GM19467 (cell line): ENCODE measurements at regions not wholly inside any gene's neighbourhood (a gene's known extent, or its start where the extent isn't known, plus 50 kb on each side); places are given as distances from the start of the nearest gene placed in this dataset.
"Not testable (repeated sequence)": the region's sequence is repeated elsewhere in the genome, so short reads cannot be mapped to it uniquely, and the experiment has no call there.

Experiments used
- ATAC-seq: cut with Tn5 transposase; IDR thresholded peaks from one replicate; pipeline ENCODE4 v1.9.1; 2021; ENCODE audit warnings: mild to moderate bottlenecking, moderate library complexity; ENCODE audit not compliant: unreplicated experiment

- ATAC-seq, result no peak
Measured at GRCh38 chr1:213702703-213703102, 285.1 kb upstream of the PROX1 start.

DNA sequence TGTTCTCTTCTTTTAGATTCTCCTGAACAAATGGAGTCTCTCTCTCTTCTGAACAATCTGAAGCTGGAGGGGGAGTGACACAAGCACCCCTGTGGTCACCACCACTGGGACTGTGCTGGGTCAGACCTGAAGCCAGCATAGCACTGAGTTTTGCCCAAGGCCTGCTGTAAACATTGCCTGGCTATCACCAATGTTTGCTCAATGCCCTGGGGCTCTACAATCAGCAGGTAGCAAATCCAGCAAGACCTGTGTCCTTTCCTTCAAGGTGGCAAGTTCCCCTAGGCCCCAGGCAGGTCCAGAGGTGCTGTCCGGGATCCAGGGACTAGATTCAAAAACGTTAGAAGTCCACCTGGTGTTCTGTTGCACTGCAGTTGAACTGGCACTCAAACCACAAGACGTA lies 282.8 kb upstream of the PROX1 start:
- no peak for ATAC-seq

GRCh38 chr1:213711833-213712490 lies 275.8 kb upstream of the PROX1 start:
- ATAC-seq, result not testable (repeated sequence)

GRCh38 chr1:213714645-213715044 lies 273.1 kb upstream of the PROX1 start:
- ATAC-seq, result no peak

DNA sequence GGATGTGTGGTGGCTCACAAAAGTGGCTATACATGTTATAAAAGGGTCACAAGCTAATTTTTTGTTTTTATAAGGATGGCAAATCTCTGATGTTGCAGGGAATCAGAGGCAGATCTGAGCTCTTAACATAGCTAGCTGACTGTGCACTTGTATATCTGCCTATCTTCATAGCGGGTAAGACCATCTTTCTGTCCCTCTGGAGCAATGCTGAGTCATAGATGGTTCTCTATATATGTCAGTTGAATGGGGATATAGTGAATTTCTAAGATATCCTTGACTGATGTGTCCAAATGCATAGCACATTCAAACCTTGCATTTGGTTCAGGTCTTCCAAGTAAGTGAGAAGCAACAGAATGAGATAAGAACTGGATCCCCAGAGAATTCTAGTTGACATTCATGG lies 272.6 kb upstream of the PROX1 start:
- ATAC-seq, result no peak

DNA sequence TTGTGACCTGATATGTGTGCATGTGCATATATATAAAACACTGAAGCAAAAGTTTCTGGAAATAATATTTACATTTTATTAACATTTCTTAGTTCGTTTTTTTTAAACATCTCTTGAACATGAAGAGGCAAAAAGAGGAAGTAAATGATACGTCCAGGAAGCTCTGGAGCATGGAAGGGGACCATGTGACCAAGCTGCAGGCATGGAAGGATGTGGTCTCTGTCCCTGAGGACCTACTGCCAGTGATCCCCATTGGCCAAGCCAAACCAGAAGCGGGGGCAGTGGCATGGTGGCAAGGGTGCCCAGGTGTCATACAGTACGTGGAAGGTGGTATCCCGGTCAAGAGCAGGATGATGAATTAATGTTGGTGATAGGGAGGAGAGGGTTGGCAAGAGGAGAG lies 268.3 kb upstream of the PROX1 start:
- no peak for ATAC-seq

DNA sequence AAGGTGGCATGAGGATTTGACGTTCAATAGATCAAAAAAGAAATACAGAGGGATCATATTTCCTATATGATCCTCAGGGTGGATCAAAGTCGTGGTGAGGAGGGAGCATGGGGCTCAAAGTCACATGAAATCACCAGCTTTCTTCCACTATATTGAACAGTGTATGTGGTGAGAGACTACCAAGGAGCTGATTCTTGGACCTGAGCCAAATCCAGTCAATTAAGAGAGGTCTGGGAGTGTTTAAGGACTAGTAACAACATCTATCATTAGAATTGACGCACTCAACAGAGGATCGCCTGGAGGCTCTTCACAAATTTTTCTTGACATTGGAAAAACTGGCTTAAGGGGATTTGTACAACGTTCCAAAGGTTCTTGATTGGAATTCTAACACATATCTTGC lies 267.7 kb upstream of the PROX1 start:
- no peak for ATAC-seq

DNA sequence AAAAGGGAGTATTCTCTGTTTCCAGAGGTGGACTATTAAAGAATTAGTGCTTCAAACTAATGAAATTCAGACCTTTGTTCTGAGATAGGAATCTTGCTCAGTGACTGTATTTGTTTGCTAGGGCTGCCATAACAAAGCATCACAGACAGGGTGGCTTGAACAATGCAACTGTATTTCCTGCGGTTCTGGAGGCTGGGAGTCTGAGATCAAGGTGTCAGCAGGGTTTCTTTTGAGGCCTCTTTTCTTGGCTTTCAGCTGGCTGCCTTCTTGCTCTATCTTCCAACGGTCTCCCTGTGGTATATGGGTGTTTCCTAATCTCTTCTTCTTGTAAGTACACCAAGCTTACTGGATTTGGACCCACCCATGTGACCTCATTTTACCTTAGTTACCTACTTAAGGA lies 264.6 kb upstream of the PROX1 start:
- no peak for ATAC-seq

- no peak for ATAC-seq
Measured at GRCh38 chr1:213724640-213725536, 262.9 kb upstream of the PROX1 start.

- ATAC-seq, result no peak
Measured at GRCh38 chr1:213727853-213728592, 259.8 kb upstream of the PROX1 start.

GRCh38 chr1:213728593-213729536 lies 258.9 kb upstream of the PROX1 start:
- no peak for ATAC-seq

- no peak for ATAC-seq
Measured at GRCh38 chr1:213733705-213734104, 254.1 kb upstream of the PROX1 start.

DNA sequence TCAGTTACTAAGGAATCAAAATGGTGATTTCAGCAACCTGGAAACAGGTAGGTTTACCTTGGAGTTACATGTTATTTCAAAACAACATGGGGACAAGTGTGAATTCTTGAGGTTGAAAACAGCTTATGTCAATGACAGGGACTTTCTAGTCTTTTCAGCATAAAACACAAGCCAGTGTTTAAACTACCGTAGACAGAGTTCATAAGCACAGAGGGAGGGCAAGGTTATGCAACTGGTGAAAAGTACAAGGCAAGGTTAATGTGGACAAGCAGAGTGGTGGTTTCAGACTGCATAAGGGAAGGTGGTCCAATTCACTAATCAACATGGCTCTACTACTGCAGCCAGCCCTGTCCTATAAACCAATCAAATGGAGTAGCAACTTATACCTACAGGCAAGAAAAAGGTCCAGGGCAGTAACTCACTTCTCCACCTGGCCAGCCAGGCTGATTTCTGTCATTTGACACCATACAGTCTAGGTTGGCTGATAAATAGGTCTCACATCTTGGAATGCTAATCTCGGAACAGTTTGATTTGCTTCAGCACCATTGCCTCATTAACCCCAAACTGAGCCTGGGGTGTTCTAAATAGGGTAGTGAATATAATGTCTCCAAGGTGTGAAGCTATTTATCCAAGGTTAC lies 250.3 kb upstream of the PROX1 start:
- ATAC-seq, result no peak

GRCh38 chr1:213738658-213739057 lies 249.1 kb upstream of the PROX1 start:
- no peak for ATAC-seq

GRCh38 chr1:213742992-213743391 lies 244.8 kb upstream of the PROX1 start:
- ATAC-seq, result no peak

DNA sequence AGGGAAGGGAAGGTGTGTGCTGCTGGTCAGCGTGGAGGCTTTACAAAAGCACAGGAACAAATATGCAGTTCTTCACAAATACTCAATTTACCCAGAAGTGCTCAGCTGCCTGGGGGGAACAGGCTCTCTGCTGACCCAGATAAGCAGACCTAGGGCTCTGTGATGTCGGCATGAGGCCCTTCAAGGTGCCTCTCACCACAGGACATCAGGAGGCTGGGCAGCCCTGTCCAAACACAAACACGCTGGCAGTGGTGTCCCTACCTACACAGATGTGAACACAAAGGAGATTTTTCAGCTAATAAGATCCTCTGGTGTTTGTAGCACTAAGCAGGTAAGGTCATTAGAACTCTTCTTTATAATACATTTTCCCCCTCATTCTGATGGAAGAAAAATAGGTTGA lies 243.0 kb upstream of the PROX1 start:
- ATAC-seq, result no peak

DNA sequence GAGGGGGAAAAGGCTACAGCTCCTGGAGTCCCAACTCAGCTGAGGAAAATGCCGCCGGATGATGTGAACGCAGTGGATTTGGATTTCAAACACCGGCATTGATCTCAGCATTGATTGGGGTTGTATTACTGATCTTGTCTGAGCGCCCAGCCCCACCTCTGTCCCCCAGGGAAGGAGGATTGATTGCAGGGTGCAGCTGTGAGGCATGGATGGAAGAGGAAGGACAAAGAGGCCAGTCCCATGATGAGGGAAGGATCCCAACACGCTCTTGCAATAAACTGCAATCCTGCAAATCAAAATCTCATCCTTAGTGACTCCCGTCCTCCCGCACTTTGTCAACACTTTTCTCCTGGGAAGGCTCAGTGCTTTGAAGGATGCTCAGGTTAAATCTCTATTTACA lies 242.3 kb upstream of the PROX1 start:
- no peak for ATAC-seq

DNA sequence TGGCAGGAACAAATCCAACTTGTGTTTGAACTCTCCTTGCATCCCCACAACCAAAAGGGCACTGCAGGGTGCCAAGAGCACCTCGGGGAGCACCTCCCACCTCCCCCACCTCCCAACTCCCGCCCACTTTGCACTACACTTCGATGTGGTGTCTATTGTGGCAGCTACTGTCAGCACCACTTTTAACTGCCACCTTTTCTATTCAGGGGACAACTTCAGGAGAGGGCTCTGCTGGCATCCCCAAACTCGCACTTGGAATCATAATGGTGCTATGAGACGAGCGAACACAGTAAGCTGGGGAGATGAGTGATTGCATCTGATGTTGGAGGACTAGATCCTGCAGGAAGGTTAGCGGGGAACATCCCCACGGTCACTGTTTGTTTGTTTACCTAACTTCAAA lies 238.2 kb upstream of the PROX1 start:
- no peak for ATAC-seq

GRCh38 chr1:213750231-213751063 lies 237.3 kb upstream of the PROX1 start:
- ATAC-seq, result no peak
